Right renal cortex interstitium (tissue), 3 donors: ENCODE measurements at regions not wholly inside any gene's neighbourhood (a gene's known extent, or its start where the extent isn't known, plus 50 kb on each side); places are given as distances from the start of the nearest gene placed in this dataset.

Source experiments
- DNase-seq, 3 donors: peaks; one replicate each; pipeline ENCODE4 v3.0.0-alpha.2; 2013; ENCODE audit warnings: low read depth in 3 of 3, low spot score in 2 of 3

GRCh38 chr4:25569716-25570115 lies 85.9 kb upstream of the SLC34A2 start:
- no peak for DNase-seq

- DNase-seq: no peak
These were observed 80.0 kb upstream of the SLC34A2 start for GRCh38 chr4:25575611-25576010.

- DNase-seq: no peak
These were observed 77.2 kb upstream of the SLC34A2 start for GRCh38 chr4:25578432-25578831.

- DNase-seq: no peak
These were observed 74.8 kb upstream of the SLC34A2 start for GRCh38 chr4:25580633-25581467.

GRCh38 chr4:25585901-25586523 lies 69.6 kb upstream of the SLC34A2 start:
- DNase-seq: no peak

GRCh38 chr4:25588206-25588605 lies 67.4 kb upstream of the SLC34A2 start:
- DNase-seq: no peak

- DNase-seq: no peak
These were observed 65.5 kb upstream of the SLC34A2 start for GRCh38 chr4:25590171-25590570.

GRCh38 chr4:25592736-25593135 lies 62.9 kb upstream of the SLC34A2 start:
- DNase-seq: no peak
